Muscle of arm (tissue), 1 donor: ENCODE measurements at regions not wholly inside any gene's neighbourhood (a gene's known extent, or its start where the extent isn't known, plus 50 kb on each side); places are given as distances from the start of the nearest gene placed in this dataset.

ENCODE experiments used
- DNase-seq: peaks from one replicate; pipeline ENCODE4 v3.0.0-alpha.2; 2013

DNA sequence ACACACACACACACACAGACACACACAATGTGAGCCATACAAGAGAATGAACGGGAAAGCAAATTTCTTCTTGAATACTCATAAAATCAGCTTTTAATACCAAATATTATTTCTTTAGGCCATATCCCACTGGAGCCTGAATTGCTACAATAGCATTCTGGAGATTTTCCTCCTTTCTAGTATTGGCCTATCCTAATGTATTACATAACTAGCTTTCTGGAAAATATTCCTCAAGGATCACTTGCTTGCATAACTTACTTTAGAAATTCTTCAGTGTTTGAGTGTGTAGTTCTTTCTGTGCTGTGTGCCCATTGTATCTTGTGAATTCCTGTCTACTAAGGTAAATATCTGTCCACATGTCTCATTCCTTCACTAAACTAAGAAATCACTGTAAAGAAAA is 351.0 kb upstream of the MCTP2 start:
- DNase-seq, result no peak

DNA sequence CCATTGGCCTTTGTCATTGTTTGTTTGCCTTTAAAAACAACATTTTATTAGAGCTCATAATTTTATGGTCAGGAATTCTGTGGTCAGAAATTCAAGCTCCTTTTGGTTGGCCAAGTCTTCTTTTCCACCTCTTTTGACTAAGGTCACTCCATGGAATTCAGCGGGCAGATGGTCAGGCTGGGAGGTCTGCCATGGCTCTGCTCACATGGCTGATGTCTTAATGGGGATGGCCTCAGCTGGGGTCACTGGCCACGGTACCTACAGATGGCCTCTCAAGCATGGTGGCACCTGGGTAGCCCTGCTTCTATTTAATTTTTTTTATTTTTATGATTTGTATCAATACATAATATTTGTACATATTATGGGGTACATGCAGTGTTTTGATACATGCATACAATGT is 360.8 kb upstream of the MCTP2 start:
- DNase-seq, result no peak

DNA sequence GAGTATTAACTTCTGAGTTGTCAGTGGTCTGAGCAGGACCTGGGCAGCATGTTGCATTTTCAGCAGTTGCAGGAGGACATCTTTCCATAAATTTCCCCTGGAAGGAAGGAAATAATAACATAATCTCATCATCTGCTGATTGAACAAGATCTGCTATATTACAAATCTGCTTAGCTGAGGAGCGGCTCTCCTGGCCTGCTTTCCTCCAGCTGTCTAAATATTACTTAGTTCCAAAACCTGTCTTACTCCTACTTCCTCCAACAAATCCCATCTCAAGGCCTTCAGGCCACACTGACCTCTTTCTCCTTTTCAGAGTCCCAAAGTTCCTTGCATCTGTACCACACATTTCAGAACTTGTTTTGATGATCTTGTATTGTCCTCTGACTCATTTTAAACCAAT is 364.4 kb upstream of the MCTP2 start:
- peak; percentile 56 for DNase-seq

DNA sequence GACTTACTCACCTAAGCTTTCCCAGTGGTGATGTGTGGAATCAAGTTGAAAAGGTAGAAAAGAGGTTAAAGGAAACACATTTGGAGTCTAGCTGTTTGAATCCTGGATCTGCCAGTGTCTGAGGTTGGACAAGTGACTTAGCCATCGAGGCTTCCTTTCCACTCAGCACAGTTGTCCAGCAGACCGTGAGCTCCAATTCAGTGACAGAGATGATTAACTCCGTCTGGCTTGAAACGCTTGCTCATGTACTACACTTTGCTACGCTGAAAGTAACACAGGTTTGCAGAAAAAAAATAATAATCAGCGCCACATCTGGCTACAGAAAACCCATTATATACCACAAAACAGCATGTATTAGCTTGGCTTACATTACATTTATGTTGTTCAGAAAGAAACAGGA is 364.9 kb upstream of the MCTP2 start:
- DNase-seq, result peak; percentile 20

DNA sequence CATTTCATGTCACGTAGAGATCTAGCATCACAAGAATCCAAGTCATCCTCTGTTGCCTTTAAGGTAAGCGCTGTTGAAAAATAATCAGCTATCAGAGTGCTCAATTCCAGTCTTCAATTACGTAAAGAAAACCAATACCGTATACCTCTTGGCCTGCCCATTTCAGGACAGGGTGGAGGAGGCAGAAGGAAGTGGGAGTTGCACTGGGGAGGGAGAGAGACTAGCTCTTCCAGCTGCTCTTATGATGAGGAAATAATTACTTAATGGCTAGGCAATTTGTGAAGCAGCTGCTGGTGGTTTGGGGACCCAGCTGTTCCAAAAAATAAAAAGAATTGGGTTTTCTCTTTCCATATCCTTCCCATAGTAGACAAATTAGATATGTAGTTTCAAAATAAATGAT is 365.8 kb upstream of the MCTP2 start:
- peak; percentile 49 for DNase-seq

DNA sequence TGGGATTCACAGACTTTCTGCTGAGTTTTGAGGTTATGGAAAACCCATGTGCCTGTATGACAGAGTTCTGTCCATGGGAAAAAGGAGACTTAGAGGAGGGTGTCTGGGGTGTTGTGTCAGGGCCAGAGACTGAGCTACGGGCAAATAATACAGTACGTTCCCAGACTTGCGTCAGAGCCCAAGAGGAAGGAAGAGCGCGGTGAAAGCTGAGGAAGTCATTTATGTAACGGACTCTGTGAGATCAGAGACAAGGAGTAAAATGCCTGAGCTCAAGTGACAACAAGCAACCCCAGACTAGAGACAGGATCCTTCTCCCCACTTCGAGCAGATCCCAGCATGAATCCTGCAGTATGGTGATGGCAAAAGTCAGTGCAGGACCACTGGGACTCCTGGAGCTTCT is 368.6 kb upstream of the MCTP2 start:
- DNase-seq, result no peak

DNA sequence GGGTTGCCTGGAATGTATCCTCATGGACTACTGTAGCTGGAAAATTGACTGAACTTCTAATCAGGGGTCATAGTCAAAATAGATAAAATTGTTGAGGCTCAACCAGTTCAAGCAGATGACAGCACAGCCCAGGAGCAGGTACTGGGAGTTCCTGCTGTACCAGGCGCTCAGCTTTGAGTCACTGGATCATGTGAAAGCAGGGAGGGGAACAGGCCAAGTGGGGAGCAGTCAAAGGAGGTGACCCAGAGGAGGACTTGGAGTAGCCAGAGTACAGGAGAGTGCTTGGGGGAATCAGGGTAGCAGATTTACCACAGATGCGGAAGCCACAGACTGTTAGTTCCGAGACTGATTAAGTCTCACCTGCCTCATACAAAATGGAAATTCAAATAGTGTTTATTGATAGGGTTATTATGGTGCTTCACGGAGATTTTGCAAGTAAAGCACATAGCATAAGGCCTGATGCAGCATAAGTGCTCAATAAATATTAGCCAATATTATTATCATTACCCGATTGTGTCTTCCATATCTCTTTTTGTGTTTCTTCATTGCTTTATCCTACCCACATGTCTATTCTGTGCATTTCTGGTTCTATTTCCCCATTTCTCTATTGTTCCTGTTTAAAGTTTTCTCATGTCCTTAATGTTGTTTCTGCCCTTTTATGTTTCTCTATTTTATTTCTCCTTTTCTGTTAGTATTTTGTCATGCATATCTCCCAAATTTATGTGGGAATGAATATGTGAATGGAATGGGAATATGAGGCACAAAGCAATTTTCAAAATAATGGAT is 369.2 kb upstream of the MCTP2 start:
- DNase-seq, result no peak

DNA sequence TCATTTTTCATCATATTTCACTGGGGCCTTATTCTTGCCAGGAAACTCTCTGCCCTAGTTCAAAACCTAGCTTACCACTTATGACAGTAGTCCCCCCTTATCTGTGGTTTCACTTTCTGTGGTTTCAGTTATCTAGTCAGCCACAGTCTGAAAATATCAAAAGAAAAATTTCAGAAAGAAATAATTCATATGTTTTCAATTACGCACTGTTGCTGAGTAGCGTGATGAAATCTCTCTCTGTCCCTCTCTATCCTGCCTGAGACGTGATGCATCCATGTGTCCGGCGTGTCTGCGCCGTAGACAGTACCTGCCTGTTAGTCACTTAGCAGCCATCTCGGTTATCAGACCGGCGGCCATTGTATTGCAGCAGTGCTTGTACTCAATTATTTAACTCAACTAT is 369.9 kb upstream of the MCTP2 start:
- no peak for DNase-seq

DNA sequence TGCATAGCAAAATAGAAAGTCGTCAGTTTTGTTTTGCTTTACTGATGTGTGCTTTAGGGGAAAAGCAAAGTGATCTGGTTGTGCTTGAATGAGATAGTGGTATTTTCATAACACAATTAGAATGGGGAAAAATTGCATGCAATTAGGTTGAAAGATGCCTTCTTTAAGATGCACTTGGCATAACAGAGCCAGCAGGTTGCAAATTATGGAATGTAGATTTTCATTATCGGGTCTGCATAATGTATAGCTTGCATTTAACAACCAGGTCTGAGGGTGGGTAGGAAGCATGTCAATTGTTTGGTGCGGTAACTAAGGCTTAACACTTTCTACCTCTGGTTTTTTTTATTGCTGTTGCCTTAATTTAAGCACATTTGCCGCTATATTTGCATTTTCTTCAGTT is 370.7 kb upstream of the MCTP2 start:
- DNase-seq, result no peak

DNA sequence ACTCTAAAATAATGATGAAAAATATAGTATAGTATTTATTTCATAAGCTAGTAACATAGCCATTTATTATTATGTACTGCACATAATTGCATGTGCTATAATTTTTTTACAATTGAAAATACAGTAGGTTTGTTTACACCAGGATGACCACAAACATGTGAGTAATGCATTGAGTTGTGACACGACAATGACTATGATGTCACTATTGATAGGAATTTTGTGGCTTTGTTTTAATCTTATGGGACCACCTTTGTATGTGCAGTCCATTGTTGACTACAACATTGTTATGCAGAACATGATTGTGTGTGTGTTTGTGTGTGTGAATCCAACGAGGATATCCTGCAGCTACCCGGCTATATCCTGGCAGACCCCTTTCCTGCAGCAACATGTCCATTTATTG is 372.2 kb upstream of the MCTP2 start:
- DNase-seq, result no peak

DNA sequence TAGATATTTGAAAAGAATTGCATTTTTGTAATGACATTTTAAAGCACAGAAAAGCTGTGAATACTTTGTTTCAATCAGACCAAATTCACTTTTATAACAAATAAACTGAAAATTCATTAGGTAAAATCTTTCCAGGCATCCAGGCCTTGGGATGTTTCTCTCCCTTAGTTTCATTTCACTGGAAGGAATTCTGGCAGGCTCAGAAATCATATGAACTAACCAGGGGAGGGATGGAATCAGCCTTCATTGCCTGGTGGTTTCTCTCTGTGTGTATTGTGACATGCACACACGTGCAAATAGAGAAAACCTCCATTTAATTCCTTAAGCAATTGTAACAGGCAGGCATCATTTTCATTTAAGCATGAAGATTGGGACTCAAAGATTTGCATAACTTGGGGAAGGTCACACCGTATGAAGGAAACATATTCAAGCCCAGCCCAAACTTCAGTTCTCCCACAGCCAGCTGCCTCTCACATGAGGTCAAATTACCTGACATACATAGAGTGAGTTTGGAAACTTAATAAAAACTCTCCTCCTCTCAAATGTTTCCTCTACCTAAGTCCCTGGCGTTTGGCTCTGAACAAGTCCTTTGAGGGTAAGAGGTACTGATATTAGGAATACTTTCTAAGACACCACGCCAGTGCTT is 376.1 kb upstream of the MCTP2 start:
- peak; percentile 33 for DNase-seq

DNA sequence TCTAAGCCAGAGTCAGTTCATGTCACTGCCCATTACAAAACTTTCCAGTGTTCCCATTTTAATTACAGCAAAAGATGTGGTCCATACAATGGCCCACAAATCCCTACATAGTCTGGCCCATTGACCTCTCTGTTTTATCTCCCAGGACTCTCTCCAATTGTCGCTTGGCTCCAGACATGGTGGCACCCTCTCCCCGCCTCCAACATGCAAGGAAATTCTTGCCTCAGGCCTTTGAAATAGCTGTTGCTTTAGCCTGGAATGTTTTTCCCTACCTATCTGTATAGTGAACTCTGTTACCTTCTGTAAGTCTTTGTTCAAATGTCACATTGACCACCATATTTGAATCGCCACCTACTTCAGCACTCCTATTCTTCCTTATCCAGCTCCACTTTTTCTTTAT is 377.3 kb upstream of the MCTP2 start:
- DNase-seq, result no peak

DNA sequence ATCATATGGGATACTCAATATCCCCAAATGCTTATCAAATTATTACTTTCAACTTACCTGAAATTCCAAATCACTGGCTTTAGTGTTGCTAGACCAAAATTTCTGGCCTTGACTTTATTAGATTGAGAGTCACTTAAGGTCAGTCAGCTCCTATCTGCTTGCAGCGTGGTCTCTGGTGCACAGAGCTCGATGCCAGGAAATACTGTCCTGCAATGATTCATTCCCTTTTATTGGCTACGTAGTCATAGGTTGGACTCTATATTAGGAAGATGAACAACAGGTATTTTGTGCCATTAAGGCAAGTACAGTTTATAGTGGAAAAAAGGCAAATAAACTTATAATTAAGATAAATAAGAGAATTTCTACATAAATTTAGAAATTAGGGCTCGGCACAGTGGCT is 378.6 kb upstream of the MCTP2 start:
- no peak for DNase-seq

DNA sequence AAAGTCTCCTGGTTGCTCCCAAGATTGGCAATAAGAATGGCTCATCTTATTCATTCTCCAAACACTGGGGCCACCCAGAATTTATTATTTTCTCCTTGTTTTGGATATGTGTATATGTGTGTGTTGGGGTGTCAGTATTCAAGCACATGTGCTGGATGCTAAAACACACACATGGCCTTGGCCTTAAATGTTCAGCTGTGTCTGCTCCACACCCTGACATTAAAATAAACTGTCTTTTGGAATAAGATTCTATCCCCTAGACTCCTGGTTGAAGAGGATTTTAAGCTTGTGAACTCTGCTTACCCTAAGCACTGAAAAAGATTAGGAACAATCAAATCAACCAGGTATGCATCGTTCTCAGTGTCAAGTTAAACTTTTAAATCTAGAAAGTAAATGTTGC is 382.9 kb upstream of the MCTP2 start:
- peak; percentile 43 for DNase-seq

DNA sequence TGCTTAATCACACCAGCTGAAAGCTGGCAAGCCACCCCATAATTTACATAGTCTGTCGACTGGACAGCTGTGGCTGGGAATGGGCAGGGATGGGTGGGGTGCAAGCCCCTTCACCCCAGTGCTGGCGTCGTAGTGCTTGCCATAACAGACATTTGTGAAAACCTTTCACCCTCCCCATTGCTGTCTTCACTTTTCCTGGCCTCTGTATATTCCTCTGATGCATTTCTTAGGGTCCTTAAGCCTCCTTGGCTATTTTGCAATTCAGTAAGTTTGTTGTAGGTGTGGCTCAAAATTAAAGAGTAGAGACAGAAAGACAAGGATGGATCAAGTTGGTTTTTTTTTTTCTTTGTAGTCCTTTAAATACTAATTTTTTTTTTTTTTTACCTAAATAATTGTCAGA is 383.3 kb upstream of the MCTP2 start:
- DNase-seq, result peak; percentile 15

DNA sequence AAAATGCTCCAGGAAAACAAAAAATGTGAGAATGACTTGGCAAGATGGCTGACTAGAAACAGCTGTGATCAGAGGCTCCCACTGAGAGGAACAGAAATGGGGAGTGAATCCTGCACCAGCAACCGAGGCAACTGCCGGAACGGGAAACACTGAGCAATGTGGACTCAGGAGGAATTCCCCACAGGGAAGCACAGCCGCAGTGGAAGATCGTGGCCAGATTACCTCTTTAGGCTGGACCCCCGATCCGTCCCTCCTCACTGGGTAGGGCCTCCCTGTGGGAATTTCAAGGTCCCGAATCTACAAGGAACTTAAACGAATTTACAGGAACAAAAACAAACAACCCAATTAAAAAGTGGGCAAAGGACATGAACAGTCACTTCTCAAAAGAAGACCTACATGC is 385.2 kb upstream of the MCTP2 start:
- DNase-seq, result no peak

DNA sequence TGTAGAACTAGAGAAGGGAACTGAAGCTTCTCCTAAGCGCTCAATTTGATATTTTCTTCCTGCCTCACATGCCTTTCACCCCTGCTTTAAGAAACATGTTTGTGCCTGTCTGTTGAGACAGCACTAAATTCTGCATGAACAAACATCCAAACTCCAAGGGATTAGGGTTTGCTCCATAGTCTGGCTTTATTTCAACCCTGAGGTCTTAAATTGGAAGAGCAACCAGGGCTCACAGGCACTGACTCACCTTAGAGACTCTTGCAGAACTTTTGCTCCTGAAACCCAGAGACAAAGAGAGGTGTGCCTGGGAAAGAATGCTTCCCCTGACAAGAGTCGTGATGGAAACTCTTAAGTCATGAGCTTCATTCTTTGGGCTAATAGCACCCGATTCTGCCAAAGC is 393.9 kb upstream of the MCTP2 start:
- DNase-seq, result no peak

DNA sequence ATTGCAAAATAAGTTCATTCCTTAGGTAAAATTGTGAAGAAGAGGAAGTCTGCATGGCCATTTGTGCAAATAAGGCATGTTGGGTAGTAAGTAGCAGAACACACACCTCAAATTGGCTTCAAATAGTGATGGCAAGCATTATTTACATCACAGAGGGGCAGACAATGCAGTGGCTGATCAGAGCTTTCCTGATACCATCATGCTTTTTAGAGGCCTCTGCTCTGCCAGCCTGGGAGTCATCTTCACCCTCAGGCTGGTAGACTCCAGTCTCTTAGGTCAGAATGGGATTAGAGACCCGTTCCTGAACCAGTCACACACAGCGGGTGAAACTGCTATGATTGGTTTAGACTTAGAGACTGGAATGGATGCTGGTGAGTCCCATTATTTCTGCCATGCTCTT is 396.0 kb upstream of the MCTP2 start:
- DNase-seq, result no peak

DNA sequence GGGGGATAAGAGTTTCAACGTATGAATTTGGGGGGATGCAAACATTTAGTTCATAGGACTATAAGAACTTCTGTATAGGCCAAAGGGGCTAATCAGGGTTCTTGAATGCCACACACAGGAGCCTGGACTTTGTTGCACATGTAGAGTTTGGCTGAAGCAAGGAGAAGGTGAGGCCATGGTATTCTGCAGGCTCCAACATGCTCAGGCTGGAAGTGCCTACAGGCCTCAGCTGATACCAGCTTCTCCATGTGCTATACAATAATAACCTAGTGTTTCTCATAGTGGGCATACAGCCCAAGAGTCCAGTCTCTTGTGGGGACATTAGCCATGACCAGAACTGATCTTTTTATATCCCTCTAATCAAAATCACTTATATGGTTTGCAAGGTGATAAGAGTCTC is 399.7 kb upstream of the MCTP2 start:
- DNase-seq, result no peak

DNA sequence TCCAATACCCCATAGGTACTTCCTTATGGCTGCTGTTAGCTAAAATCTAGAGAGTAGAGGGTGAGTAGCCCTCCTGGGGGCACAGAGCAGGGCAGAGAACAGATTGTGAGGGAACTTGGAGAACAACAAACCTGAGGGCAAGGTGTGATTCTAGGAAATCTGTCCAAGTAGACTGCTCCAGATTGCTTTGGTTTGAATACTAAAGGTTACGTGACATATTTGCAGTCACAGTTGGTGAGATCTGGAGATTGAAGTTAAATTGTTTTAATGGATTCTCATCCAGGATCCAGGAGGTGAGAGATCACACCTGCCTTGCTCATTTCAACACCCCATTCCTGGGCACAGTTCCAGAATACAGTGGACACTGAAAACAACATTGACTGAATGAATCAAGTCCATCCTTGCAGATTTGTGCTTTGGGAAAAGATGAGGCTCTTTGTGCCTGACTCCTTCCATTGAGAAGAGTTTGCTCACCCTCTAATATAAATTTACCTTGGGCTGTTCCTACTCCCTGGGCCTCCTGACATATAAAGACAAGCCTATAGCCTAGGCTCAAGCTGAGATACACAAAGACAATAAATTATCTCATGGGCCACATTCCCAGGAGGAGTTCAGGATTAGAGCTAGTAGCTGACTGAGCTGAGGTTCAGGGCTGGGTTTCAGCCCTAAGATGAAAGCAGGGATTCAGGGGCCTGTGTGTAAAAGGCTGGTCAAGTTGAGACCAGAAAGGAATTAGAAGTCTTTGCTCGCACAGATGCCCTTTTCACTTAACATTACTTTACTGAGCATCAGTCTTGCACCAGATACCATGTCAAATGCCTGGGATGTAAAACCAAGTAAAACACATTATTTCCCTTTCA is 400.9 kb upstream of the MCTP2 start:
- no peak for DNase-seq

DNA sequence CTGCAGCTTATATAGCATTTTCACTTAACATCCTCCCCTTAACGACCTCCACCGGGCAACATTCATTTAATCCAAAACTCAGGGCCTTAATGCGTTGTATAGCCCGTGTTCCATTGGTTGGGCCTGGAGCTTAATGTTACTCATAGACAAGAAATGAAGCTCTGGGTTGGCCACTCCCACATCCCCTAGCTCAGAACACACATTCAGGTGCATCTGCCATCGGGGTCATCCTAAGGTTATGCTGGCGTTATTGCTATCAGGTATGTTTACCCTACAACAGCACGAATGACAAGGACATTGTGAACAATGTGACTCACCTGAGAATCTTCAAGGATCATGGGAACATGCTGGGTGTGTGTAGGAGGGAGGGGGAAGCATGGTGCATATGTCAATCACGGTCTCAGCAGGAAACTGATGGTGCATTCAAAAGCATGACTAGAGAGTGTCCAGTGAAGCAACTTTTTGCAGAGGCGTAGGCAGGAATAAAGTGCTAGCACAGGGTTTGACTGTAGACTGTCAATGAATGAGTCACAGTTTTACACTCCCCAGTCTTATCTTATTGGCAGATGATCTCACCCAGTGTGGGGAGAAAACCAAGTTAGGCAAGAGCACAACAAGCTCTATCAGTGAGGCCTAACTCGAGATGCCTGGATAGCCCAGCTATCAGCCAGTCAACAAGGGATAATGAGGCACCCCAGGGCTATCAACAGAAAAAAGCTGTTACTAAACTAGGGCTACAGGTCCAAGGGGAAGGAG is 402.1 kb upstream of the MCTP2 start:
- no peak for DNase-seq

DNA sequence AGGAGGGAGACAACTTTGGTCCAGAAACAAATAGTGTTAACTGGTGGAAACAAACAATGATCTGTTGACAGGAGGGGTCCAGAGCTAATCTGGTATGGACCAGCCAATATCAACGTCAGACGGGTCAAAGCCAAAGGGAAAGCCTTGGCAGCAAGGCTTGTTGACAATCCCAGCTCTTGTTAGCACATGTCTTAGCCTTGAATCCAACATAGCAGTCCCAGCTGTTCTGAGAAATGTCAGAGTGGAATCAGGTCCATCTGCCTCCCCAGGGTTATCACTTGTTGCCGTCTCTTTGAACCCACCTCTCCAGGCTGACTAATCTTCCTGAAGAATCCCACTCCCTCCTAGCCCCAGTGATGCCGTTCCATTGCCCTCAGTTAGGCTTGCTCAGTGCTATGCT is 404.6 kb upstream of the MCTP2 start:
- DNase-seq, result peak; percentile 80
